ENCODE measurements at regions not wholly inside any gene's neighbourhood (a gene's known extent, or its start where the extent isn't known, plus 50 kb on each side); places are given as distances from the start of the nearest gene placed in this dataset.

- Histone ChIP-seq H2AK5ac (ENCODE audit: low read length) (no peak overlapping the region), H3K79me2 (ENCODE audit: control insufficient read depth, insufficient read depth, low read length) (no peaks in the 10 kb centered on the region), H3K18ac (ENCODE audit: low read length) (no peak overlapping the region)
Observed at GRCh38 chr15:54719325-54719724, 477.4 kb downstream of the RSL24D1 start.

DNA sequence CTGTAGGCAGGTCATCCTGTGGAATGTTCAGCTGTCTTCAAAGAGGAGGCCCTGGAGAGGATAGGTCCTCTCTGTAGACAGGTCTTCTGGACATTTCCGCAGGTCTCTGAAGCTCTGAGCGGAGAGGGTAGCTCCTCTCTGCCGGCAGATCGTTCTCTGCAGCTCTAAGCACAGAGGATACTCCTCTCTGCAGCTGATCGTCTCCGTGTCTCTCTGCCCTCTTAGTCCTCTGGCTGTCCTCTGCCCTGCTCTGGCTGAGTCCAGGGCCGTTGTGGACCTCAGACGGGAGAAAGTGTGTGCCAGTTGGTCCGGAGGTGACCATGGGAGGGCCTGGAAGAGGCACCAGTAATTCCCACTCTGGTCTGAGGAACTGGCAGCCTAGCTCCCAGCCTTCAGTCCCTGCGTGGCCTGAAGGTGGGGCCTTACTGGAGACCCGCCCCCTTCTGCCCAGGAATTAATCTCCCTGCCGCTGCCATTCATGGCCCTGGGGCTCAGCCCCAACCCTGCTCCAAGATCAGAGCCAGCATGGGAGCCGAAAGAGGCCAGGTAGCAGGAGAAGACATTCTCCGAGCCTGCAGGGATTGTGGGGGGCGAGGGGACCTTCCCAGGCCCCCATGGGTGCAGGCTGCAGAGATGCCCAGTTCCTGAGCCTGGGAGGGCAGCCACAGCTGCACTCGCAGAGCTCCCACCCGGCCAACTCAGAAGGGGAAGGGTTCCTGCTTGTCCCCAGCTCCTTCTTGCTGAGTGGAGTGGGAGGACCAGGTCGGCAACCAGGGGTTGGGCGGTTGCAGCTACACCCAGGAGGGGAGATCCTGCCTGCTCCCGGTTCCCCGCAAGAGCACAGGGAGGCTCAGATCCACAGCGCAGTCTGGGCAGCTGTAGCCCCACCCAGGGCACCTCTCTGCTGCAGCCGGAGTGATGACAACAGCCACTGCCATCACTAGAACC lies 488.7 kb downstream of the RSL24D1 start:
- no peaks in the 10 kb centered on the region for H3K79me2 ChIP-seq (ENCODE audit: control insufficient read depth, insufficient read depth, low read length)
- no peak overlapping the region for H3K18ac ChIP-seq (ENCODE audit: low read length)
- H2AK5ac ChIP-seq (ENCODE audit: low read length) = no peak overlapping the region
- no peak overlapping the region for H3K23ac ChIP-seq (ENCODE audit: low read length)
- H3K36me3 ChIP-seq (ENCODE audit: control insufficient read depth, insufficient read depth, low read length) = no peaks in the 10 kb centered on the region
- DNase-seq = no peak
- no peak overlapping the region for H3K4ac ChIP-seq (ENCODE audit: low read depth, low read length)
- H3K4me2 ChIP-seq (ENCODE audit: low read length) = no peak overlapping the region
- H3K27ac ChIP-seq (ENCODE audit: low read depth, low read length) = no peak overlapping the region
- no peaks in the 10 kb centered on the region for H3K27me3 ChIP-seq (ENCODE audit: insufficient read depth, low read length, poor library complexity)
- H2BK120ac ChIP-seq (ENCODE audit: low read depth, low read length) = no peak overlapping the region
- H3K4me3 ChIP-seq (ENCODE audit: low read length) = no peak overlapping the region
- no peaks in the 10 kb centered on the region for H3K4me1 ChIP-seq (ENCODE audit: control insufficient read depth, low read depth, low read length)
- H2BK15ac ChIP-seq (replicated peaks; ENCODE audit: low read depth) = no peak overlapping the region
- H3K79me1 ChIP-seq (ENCODE audit: low read length) = no peaks in the 10 kb centered on the region
- no peak overlapping the region for H3K9ac ChIP-seq (ENCODE audit: low read length)
- WGBS (ENCODE audit: extremely low coverage, insufficient coverage, low lambda C conversion rate) = no CpG with 5 or more reads among the region's 23 CpGs
- H2BK5ac ChIP-seq (ENCODE audit: low read length) = no peak overlapping the region
- no peak overlapping the region for H4K8ac ChIP-seq (ENCODE audit: low read depth, low read length)
- no peak overlapping the region for H4K5ac ChIP-seq (ENCODE audit: low read length)
- H3K56ac ChIP-seq (ENCODE audit: low read length) = no peak overlapping the region

More at GRCh38 chr15:54719325-54719724, 477.4 kb downstream of the RSL24D1 start:
- Histone ChIP-seq H4K8ac (ENCODE audit: low read depth, low read length) (no peak overlapping the region), H4K5ac (ENCODE audit: low read length) (no peak overlapping the region), H3K27ac (ENCODE audit: low read depth, low read length) (no peak overlapping the region), H3K4me3 (ENCODE audit: low read length) (no peak overlapping the region), H3K9ac (ENCODE audit: low read length) (no peak overlapping the region), H2BK120ac (ENCODE audit: low read depth, low read length) (no peak overlapping the region), H3K23ac (ENCODE audit: low read length) (no peak overlapping the region), H3K79me1 (ENCODE audit: low read length) (no peaks in the 10 kb centered on the region), H3K27me3 (ENCODE audit: insufficient read depth, low read length, poor library complexity) (no peaks in the 10 kb centered on the region), H3K4ac (ENCODE audit: low read depth, low read length) (no peak overlapping the region), H2BK5ac (ENCODE audit: low read length) (no peak overlapping the region), H3K36me3 (ENCODE audit: control insufficient read depth, insufficient read depth, low read length) (no peaks in the 10 kb centered on the region), H2BK15ac (replicated peaks; ENCODE audit: low read depth) (no peak overlapping the region), H3K4me2 (ENCODE audit: low read length) (no peak overlapping the region), H3K4me1 (ENCODE audit: control insufficient read depth, low read depth, low read length) (no peaks in the 10 kb centered on the region), H3K56ac (ENCODE audit: low read length) (no peak overlapping the region)
- DNase-seq = no peak
- WGBS (ENCODE audit: extremely low coverage, insufficient coverage, low lambda C conversion rate) = no CpG with 5 or more reads among the region's 2 CpGs

GRCh38 chr15:54687628-54688027 lies 509.1 kb downstream of the RSL24D1 start:
- H3K27ac ChIP-seq (ENCODE audit: low read depth, low read length) = no peak overlapping the region
- H2BK15ac ChIP-seq (replicated peaks; ENCODE audit: low read depth) = no peak overlapping the region
- H3K36me3 ChIP-seq (ENCODE audit: control insufficient read depth, insufficient read depth, low read length) = no peaks in the 10 kb centered on the region
- no peak overlapping the region for H4K8ac ChIP-seq (ENCODE audit: low read depth, low read length)
- no peak overlapping the region for H3K56ac ChIP-seq (ENCODE audit: low read length)
- H3K18ac ChIP-seq (ENCODE audit: low read length) = no peak overlapping the region
- H3K4ac ChIP-seq (ENCODE audit: low read depth, low read length) = no peak overlapping the region
- no peaks in the 10 kb centered on the region for H3K79me2 ChIP-seq (ENCODE audit: control insufficient read depth, insufficient read depth, low read length)
- H4K5ac ChIP-seq (ENCODE audit: low read length) = no peak overlapping the region
- H3K23ac ChIP-seq (ENCODE audit: low read length) = no peak overlapping the region
- H3K9ac ChIP-seq (ENCODE audit: low read length) = no peak overlapping the region
- H2BK5ac ChIP-seq (ENCODE audit: low read length) = no peak overlapping the region
- H3K4me3 ChIP-seq (ENCODE audit: low read length) = no peak overlapping the region
- no peak overlapping the region for H2AK5ac ChIP-seq (ENCODE audit: low read length)
- no peaks in the 10 kb centered on the region for H3K4me1 ChIP-seq (ENCODE audit: control insufficient read depth, low read depth, low read length)
- no peak for DNase-seq
- no peak overlapping the region for H3K4me2 ChIP-seq (ENCODE audit: low read length)
- WGBS (ENCODE audit: extremely low coverage, insufficient coverage, low lambda C conversion rate) = no CpG with 5 or more reads among the region's 10 CpGs
- H3K27me3 ChIP-seq (ENCODE audit: insufficient read depth, low read length, poor library complexity) = no peaks in the 10 kb centered on the region
- no peaks in the 10 kb centered on the region for H3K79me1 ChIP-seq (ENCODE audit: low read length)
- H2BK120ac ChIP-seq (ENCODE audit: low read depth, low read length) = no peak overlapping the region

All from mesendoderm (in vitro differentiated cells).